ENCODE measurements at regions not wholly inside any gene's neighbourhood (a gene's known extent, or its start where the extent isn't known, plus 50 kb on each side); places are given as distances from the start of the nearest gene placed in this dataset.

GRCh38 chr18:34028324-34028723 is 196.4 kb downstream of the NOL4 start:
- Mint-ChIP-seq H3K27me3 (ENCODE audit: low read depth) (no peaks in the 10 kb centered on the region), H3K36me3 (no peaks in the 10 kb centered on the region), H3K27ac (no peak overlapping the region), H3K4me3 (no peak overlapping the region), H3K4me1 (0 out of 2 replicates have a peak, but pooled peaks cover 4% of the 10 kb centered on the region), H3K9me3 (no peaks in the 10 kb centered on the region)
- DNase-seq (ENCODE audit: low spot score) (no peak), ATAC-seq (no peak)
- CTCF ChIA-PET: no interaction called here
- POLR2A ChIA-PET: no interaction called here
- TF ChIP-seq NFE2L1 (CRISPR knock-in tag; IDR thresholded peaks at IDR 0.05) (no peak), NFATC4 (CRISPR knock-in tag; IDR thresholded peaks at IDR 0.05) (no peak), ARID4B (CRISPR knock-in tag; IDR thresholded peaks at IDR 0.05; ENCODE audit: borderline replicate concordance) (no peak), GRHL2 (CRISPR knock-in tag; IDR thresholded peaks at IDR 0.05; ENCODE audit: insufficient replicate concordance, severe bottlenecking) (no peak), ZBTB43 (CRISPR knock-in tag; IDR thresholded peaks at IDR 0.05) (no peak), ZNF425 (CRISPR knock-in tag; conservative IDR thresholded peaks at IDR 0.05) (no peak), TCF7 (CRISPR knock-in tag; IDR thresholded peaks at IDR 0.05; ENCODE audit: low read depth) (no peak)

GRCh38 chr18:34025191-34025801 is 199.4 kb downstream of the NOL4 start:
- ChIA-PET CTCF (no interaction called here), POLR2A (no interaction called here)
- no peak for TF ChIP-seq PRRX2 (CRISPR knock-in tag; IDR thresholded peaks at IDR 0.05)
- no peak for TF ChIP-seq ZNF416 (CRISPR knock-in tag; IDR thresholded peaks at IDR 0.05)
- TF ChIP-seq MYBL2 (CRISPR knock-in tag; IDR thresholded peaks at IDR 0.05): no peak
- no peak for TF ChIP-seq RELA (CRISPR knock-in tag; IDR thresholded peaks at IDR 0.05; ENCODE audit: borderline replicate concordance)
- no peak for TF ChIP-seq HMGXB4 (CRISPR knock-in tag; IDR thresholded peaks at IDR 0.05)
- TF ChIP-seq ZNF317 (CRISPR knock-in tag; IDR thresholded peaks at IDR 0.05; ENCODE audit: borderline replicate concordance, low read depth): no peak
- TF ChIP-seq USF2 (CRISPR knock-in tag; IDR thresholded peaks at IDR 0.05): no peak
- no peak for TF ChIP-seq CBFB (CRISPR knock-in tag; IDR thresholded peaks at IDR 0.05; ENCODE audit: low read depth)
- no peak for TF ChIP-seq USF1 (CRISPR knock-in tag; IDR thresholded peaks at IDR 0.05)
- no peak for TF ChIP-seq TCF7 (CRISPR knock-in tag; IDR thresholded peaks at IDR 0.05; ENCODE audit: low read depth)
- no peak for TF ChIP-seq E2F4 (CRISPR knock-in tag; IDR thresholded peaks at IDR 0.05; ENCODE audit: borderline replicate concordance, low read depth)
- no peak for TF ChIP-seq GRHL2 (CRISPR knock-in tag; IDR thresholded peaks at IDR 0.05; ENCODE audit: insufficient replicate concordance, severe bottlenecking)
- no peak for TF ChIP-seq SP1 (CRISPR knock-in tag; conservative IDR thresholded peaks at IDR 0.05)
- TF ChIP-seq CREB1 (CRISPR knock-in tag; IDR thresholded peaks at IDR 0.05): no peak
- H3K27me3 Mint-ChIP-seq (ENCODE audit: low read depth): no peaks in the 10 kb centered on the region
- no peak overlapping the region for H3K4me3 Mint-ChIP-seq
- no peak overlapping the region for H3K27ac Mint-ChIP-seq
- DNase-seq (ENCODE audit: low spot score) (no peak), ATAC-seq (no peak)
- H3K4me1 Mint-ChIP-seq: no peaks in the 10 kb centered on the region
- no peaks in the 10 kb centered on the region for H3K9me3 Mint-ChIP-seq
- H3K36me3 Mint-ChIP-seq: no peaks in the 10 kb centered on the region

All from WTC11 (cell line).